Posterior cingulate gyrus (tissue), 11 donors: ENCODE measurements at regions not wholly inside any gene's neighbourhood (a gene's known extent, or its start where the extent isn't known, plus 50 kb on each side); places are given as distances from the start of the nearest gene placed in this dataset.
"Not testable (repeated sequence)": the region's sequence is repeated elsewhere in the genome, so short reads cannot be mapped to it uniquely, and the experiment has no call there.

ENCODE experiments used
- DNase-seq, 10 donors: peaks; one replicate each; pipeline versions ENCODE4 v3.0.0 to v3.0.0-alpha.2; 2020 to 2021; ENCODE audit warnings: mixed read lengths in 3 of 10
- intact Hi-C: fragments of 100-400 bp; cut with DNase I; formaldehyde crosslinking; loops from one replicate; pipeline ENCODE4 v1.15.1; 2023

GRCh38 chr4:28774344-28774743 is 1913.7 kb downstream of the STIM2 start:
- intact Hi-C loops: no loop called here
- DNase-seq: no peak

GRCh38 chr4:28776004-28776403 is 1915.4 kb downstream of the STIM2 start:
- intact Hi-C loops: no loop called here
- DNase-seq: no peak

- intact Hi-C loops: no loop called here
- DNase-seq: no peak
These were observed 1923.5 kb downstream of the STIM2 start for GRCh38 chr4:28784188-28784587.

- intact Hi-C loops: no loop called here
- no peak for DNase-seq
These were observed 1927.3 kb downstream of the STIM2 start for GRCh38 chr4:28787947-28788346.

GRCh38 chr4:28788929-28789490 is 1928.4 kb downstream of the STIM2 start:
- DNase-seq: peak in 2 of 10 donors; percentile 49 to 57
- intact Hi-C loops: no loop called here

GRCh38 chr4:28792917-28793597 is 1927.1 kb upstream of the PCDH7 start:
- intact Hi-C loops: no loop called here
- no peak for DNase-seq

GRCh38 chr4:28799696-28800095 is 1920.5 kb upstream of the PCDH7 start:
- DNase-seq: no peak
- intact Hi-C loops: no loop called here

- no peak for DNase-seq
- intact Hi-C loops: no loop called here
These were observed 1909.1 kb upstream of the PCDH7 start for GRCh38 chr4:28811025-28811424.

GRCh38 chr4:28822163-28822562 is 1898.0 kb upstream of the PCDH7 start:
- no peak for DNase-seq
- intact Hi-C loops: no loop called here

- intact Hi-C loops: no loop called here
- DNase-seq: peak in 2 of 10 donors; percentile 64 to 74
These were observed 1892.3 kb upstream of the PCDH7 start for GRCh38 chr4:28827866-28828265.

GRCh38 chr4:28831867-28832266 is 1888.3 kb upstream of the PCDH7 start:
- no peak for DNase-seq
- intact Hi-C loops: no loop called here

GRCh38 chr4:28832444-28832843 is 1887.7 kb upstream of the PCDH7 start:
- intact Hi-C loops: no loop called here
- no peak for DNase-seq

GRCh38 chr4:28834120-28834519 is 1886.0 kb upstream of the PCDH7 start:
- intact Hi-C loops: no loop called here

GRCh38 chr4:28835501-28835900 is 1884.7 kb upstream of the PCDH7 start:
- intact Hi-C loops: no loop called here

More at GRCh38 chr4:28834120-28834519, 1886.0 kb upstream of the PCDH7 start:
- no peak for DNase-seq

GRCh38 chr4:28842271-28842670 is 1877.9 kb upstream of the PCDH7 start:
- intact Hi-C loops: no loop called here
- DNase-seq: no peak

More at GRCh38 chr4:28835501-28835900, 1884.7 kb upstream of the PCDH7 start:
- no peak for DNase-seq

- intact Hi-C loops: no loop called here
- DNase-seq: no peak
These were observed 1875.0 kb upstream of the PCDH7 start for GRCh38 chr4:28845158-28845557.

GRCh38 chr4:28857028-28857427 is 1863.1 kb upstream of the PCDH7 start:
- intact Hi-C loops: not testable (repeated sequence)
- DNase-seq: peak in 1 of 10 donors; percentile 15

- intact Hi-C loops: no loop called here
- no peak for DNase-seq
These were observed 1851.3 kb upstream of the PCDH7 start for GRCh38 chr4:28868841-28869240.

- no peak for DNase-seq
- intact Hi-C loops: no loop called here
These were observed 1841.0 kb upstream of the PCDH7 start for GRCh38 chr4:28879178-28879577.

GRCh38 chr4:28879900-28880299 is 1840.3 kb upstream of the PCDH7 start:
- intact Hi-C loops: no loop called here
- DNase-seq: no peak

GRCh38 chr4:28883211-28883610 is 1837.0 kb upstream of the PCDH7 start:
- intact Hi-C loops: no loop called here

GRCh38 chr4:28886934-28887333 is 1833.2 kb upstream of the PCDH7 start:
- intact Hi-C loops: no loop called here
- no peak for DNase-seq

More at GRCh38 chr4:28883211-28883610, 1837.0 kb upstream of the PCDH7 start:
- no peak for DNase-seq
